GM23338 (cell line): ENCODE measurements at regions not wholly inside any gene's neighbourhood (a gene's known extent, or its start where the extent isn't known, plus 50 kb on each side); places are given as distances from the start of the nearest gene placed in this dataset.

Experiments
- ATAC-seq: fragments of 200-7000 bp; cut with Tn5 transposase; 3 replicates; pipeline ENCODE4 v1.9.1; 2020
- DNase-seq: peaks from one replicate; pipeline ENCODE4 v3.0.0-alpha.2; 2015; ENCODE audit warnings: low spot score
- H2AFZ ChIP-seq: fragments of 200-600 bp; sonication (generic); 2 replicates; pipeline ENCODE4 v1.8.0; 2016; ENCODE audit warnings: antibody characterized with exemption, mild to moderate bottlenecking, moderate library complexity
- H3F3A ChIP-seq: fragments of 200-600 bp; sonication (generic); replicated peaks from 2 replicates; pipeline ENCODE4 v1.8.0; 2017; ENCODE audit warnings: antibody characterized with exemption, mixed run types, low read depth
- H3K27ac ChIP-seq: fragments of 200-600 bp; sonication (generic); 2 replicates; pipeline ENCODE4 v1.6.1; 2016; ENCODE audit warnings: low read depth
- H3K27me3 ChIP-seq: fragments of 200-600 bp; sonication (generic); 2 replicates; pipeline ENCODE4 v1.8.0; 2016; ENCODE audit warnings: mild to moderate bottlenecking, mixed run types, moderate library complexity; ENCODE audit not compliant: insufficient read depth
- H3K36me3 ChIP-seq: fragments of 200-600 bp; sonication (generic); 2 replicates; pipeline ENCODE4 v1.8.0; 2016; ENCODE audit warnings: mild to moderate bottlenecking; ENCODE audit not compliant: insufficient read depth
- H3K4me1 ChIP-seq: fragments of 200-600 bp; sonication (generic); 2 replicates; pipeline ENCODE4 v1.8.0; 2016; ENCODE audit warnings: mild to moderate bottlenecking, moderate library complexity; ENCODE audit not compliant: insufficient read depth
- H3K4me2 ChIP-seq: fragments of 200-600 bp; sonication (generic); 2 replicates; pipeline ENCODE4 v1.7.1; 2017; ENCODE audit warnings: mixed run types
- H3K4me3 ChIP-seq: fragments of 200-600 bp; sonication (generic); 2 replicates; pipeline ENCODE4 v1.6.1; 2016; ENCODE audit warnings: mixed run types
- H3K79me2 ChIP-seq: fragments of 200-600 bp; sonication (generic); replicated peaks from 2 replicates; pipeline ENCODE4 v1.8.0; 2017; ENCODE audit warnings: mild to moderate bottlenecking; ENCODE audit not compliant: insufficient read depth
- H3K9me2 ChIP-seq: fragments of 200-600 bp; sonication (generic); 2 replicates; pipeline ENCODE4 v1.8.0; 2017; ENCODE audit not compliant: insufficient read depth
- H4K20me1 ChIP-seq: fragments of 200-600 bp; sonication (generic); replicated peaks from 2 replicates; pipeline ENCODE4 v1.8.0; 2017; ENCODE audit warnings: mild to moderate bottlenecking; ENCODE audit not compliant: insufficient read depth
- H3K27ac Mint-ChIP-seq: 2 replicates; pipeline ENCODE4 v1.8.0; 2020; ENCODE audit warnings: inconsistent platforms, mild to moderate bottlenecking, moderate library complexity, mixed read lengths
- H3K27me3 Mint-ChIP-seq: 3 replicates; pipeline ENCODE4 v1.8.0; 2022; ENCODE audit warnings: low read depth, mild to moderate bottlenecking, moderate library complexity, mixed read lengths, inconsistent platforms; ENCODE audit not compliant: insufficient read depth, poor library complexity
- H3K36me3 Mint-ChIP-seq: 3 replicates; pipeline ENCODE4 v1.8.0; 2021; ENCODE audit warnings: low read depth, mild to moderate bottlenecking, inconsistent platforms, moderate library complexity, mixed read lengths
- H3K4me1 Mint-ChIP-seq: 3 replicates; pipeline ENCODE4 v1.8.0; 2020; ENCODE audit warnings: mild to moderate bottlenecking, inconsistent platforms, mixed read lengths
- H3K4me3 Mint-ChIP-seq: 3 replicates; pipeline ENCODE4 v1.8.0; 2021; ENCODE audit warnings: moderate library complexity, mild to moderate bottlenecking, inconsistent platforms, mixed read lengths
- H3K9me3 Mint-ChIP-seq: 3 replicates; pipeline ENCODE4 v1.8.0; 2020; ENCODE audit warnings: moderate library complexity, mild to moderate bottlenecking, inconsistent platforms, mixed read lengths
- EZH2 ChIP-seq: fragments of 200-600 bp; sonication (generic); IDR thresholded peaks from one replicate; pipeline ENCODE4 v1.8.0; 2017; ENCODE audit warnings: antibody characterized with exemption, mild to moderate bottlenecking, low read depth; ENCODE audit not compliant: unreplicated experiment
- EZH2phosphoT487 ChIP-seq: fragments of 200-600 bp; sonication (generic); IDR thresholded peaks from one replicate; pipeline ENCODE4 v1.8.1; 2018; ENCODE audit warnings: antibody characterized with exemption; ENCODE audit not compliant: unreplicated experiment
- JUNB ChIP-seq: IDR thresholded peaks from one replicate; pipeline ENCODE4 v1.6.1; 2016; ENCODE audit warnings: antibody characterized with exemption; ENCODE audit not compliant: unreplicated experiment
- NANOG ChIP-seq: IDR thresholded peaks from 2 replicates; pipeline ENCODE4 v1.6.1; 2016; ENCODE audit warnings: antibody characterized with exemption, borderline replicate concordance
- POLR2AphosphoS5 ChIP-seq: IDR thresholded peaks from 2 replicates; pipeline ENCODE4 v1.6.1; 2016; ENCODE audit warnings: antibody characterized with exemption, low read depth
- STAT1 ChIP-seq: IDR thresholded peaks from one replicate; pipeline ENCODE4 v1.6.1; 2016; ENCODE audit warnings: antibody characterized with exemption; ENCODE audit not compliant: unreplicated experiment
- ZNF114 ChIP-seq: fragments of 250-450 bp; sonication (Bioruptor Pico); IDR thresholded peaks from 2 replicates; pipeline ENCODE4 v1.5.0; 2020; ENCODE audit warnings: mild to moderate bottlenecking, moderate library complexity
- ZNF331 ChIP-seq: fragments of 250-450 bp; sonication (Bioruptor Pico); IDR thresholded peaks from 2 replicates; pipeline ENCODE4 v1.5.0; 2020; ENCODE audit warnings: low read depth, mild to moderate bottlenecking, moderate library complexity
- TF ChIP-seq, protein P1 (sequence below), 2 experiments: fragments of 200-600 bp in 1 of 2; sonication (generic) in 1 of 2; conservative IDR thresholded peaks; 2 replicates each; pipeline versions ENCODE4 v1.5.1 to v1.6.1; 2016 to 2017; ENCODE audit warnings: antibody characterized with exemption in 2 of 2, low read depth in 2 of 2, mild to moderate bottlenecking in 2 of 2, moderate library complexity in 1 of 2
- TF ChIP-seq, protein P2 (sequence below): IDR thresholded peaks from one replicate; pipeline ENCODE4 v1.6.1; 2018; ENCODE audit warnings: antibody characterized with exemption; ENCODE audit not compliant: unreplicated experiment
- TF ChIP-seq, protein P3 (sequence below): IDR thresholded peaks from 2 replicates; pipeline ENCODE4 v1.6.1; 2016; ENCODE audit warnings: antibody characterized with exemption

DNA sequence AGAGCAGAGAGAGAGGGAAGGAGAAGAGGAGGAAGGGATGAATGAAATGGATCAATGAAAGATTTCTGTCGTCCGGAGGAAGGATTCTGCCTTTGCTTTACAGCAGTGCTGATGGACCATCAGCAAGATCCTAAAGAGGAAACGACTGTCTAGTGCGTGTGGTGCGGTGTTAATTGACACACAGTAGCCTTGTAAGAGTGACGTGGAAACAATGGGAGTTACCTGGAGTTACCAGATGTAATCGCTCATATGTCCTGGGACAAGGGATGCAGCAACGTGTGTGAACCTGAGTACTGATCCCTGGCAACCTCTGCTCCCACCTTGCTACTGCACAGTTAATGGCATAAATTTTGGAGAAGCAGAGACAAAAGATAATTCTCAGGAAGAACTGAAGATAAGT, 62.6 kb upstream of the TPRG1 start (continued):
- TF ChIP-seq, protein P1, sequence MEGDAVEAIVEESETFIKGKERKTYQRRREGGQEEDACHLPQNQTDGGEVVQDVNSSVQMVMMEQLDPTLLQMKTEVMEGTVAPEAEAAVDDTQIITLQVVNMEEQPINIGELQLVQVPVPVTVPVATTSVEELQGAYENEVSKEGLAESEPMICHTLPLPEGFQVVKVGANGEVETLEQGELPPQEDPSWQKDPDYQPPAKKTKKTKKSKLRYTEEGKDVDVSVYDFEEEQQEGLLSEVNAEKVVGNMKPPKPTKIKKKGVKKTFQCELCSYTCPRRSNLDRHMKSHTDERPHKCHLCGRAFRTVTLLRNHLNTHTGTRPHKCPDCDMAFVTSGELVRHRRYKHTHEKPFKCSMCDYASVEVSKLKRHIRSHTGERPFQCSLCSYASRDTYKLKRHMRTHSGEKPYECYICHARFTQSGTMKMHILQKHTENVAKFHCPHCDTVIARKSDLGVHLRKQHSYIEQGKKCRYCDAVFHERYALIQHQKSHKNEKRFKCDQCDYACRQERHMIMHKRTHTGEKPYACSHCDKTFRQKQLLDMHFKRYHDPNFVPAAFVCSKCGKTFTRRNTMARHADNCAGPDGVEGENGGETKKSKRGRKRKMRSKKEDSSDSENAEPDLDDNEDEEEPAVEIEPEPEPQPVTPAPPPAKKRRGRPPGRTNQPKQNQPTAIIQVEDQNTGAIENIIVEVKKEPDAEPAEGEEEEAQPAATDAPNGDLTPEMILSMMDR (conservative IDR thresholded peaks at IDR 0.05; ENCODE audit: low read depth in 2 of 2) = no peak
- TF ChIP-seq NANOG = no peak

DNA sequence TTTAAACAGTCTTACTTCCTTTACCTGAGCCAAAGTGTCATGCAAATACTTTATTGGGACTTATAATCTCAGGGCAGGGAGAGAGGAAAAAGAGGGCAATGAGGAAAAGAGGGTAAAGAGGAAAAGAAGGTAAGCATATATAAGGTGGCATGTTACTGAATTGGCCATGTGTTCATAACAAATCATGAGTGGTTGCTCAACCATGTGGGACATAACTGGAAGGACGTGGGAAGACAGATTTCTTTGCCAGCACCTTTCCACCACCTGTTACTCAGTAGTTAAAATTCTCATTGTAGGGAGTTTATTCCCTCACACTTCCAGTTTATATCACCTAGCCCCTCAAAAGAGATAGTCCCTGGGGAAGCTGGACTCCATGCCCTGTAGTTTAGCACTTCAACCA, 54.7 kb upstream of the TPRG1 start:
- H3K9me3 Mint-ChIP-seq = peaks cover 11% of the 10 kb centered on the region
- H3K4me2 ChIP-seq = no peak overlapping the region
- no peak overlapping the region for H3K4me3 ChIP-seq
- DNase-seq = no peak
- H3K27ac Mint-ChIP-seq = no peak overlapping the region
- H3F3A ChIP-seq = no peaks in the 10 kb centered on the region
- peaks cover 2% of the 10 kb centered on the region for H3K27me3 Mint-ChIP-seq
- no peaks in the 10 kb centered on the region; the same call in 1 of the 2 replicates for H3K4me1 ChIP-seq
- H3K27me3 ChIP-seq = no peaks in the 10 kb centered on the region
- H3K4me1 Mint-ChIP-seq = peaks cover 1% of the 10 kb centered on the region; the same call in 2 of the 3 replicates
- no peak overlapping the region for H3K4me3 Mint-ChIP-seq
- TF ChIP-seq STAT1 (no peak), JUNB (no peak), ZNF114 (CRISPR knock-in tag) (no peak), EZH2 (no peak), ZNF331 (CRISPR knock-in tag) (no peak), POLR2AphosphoS5 (no peak), EZH2phosphoT487 (no peak), NANOG (no peak)
- TF ChIP-seq, protein P2, sequence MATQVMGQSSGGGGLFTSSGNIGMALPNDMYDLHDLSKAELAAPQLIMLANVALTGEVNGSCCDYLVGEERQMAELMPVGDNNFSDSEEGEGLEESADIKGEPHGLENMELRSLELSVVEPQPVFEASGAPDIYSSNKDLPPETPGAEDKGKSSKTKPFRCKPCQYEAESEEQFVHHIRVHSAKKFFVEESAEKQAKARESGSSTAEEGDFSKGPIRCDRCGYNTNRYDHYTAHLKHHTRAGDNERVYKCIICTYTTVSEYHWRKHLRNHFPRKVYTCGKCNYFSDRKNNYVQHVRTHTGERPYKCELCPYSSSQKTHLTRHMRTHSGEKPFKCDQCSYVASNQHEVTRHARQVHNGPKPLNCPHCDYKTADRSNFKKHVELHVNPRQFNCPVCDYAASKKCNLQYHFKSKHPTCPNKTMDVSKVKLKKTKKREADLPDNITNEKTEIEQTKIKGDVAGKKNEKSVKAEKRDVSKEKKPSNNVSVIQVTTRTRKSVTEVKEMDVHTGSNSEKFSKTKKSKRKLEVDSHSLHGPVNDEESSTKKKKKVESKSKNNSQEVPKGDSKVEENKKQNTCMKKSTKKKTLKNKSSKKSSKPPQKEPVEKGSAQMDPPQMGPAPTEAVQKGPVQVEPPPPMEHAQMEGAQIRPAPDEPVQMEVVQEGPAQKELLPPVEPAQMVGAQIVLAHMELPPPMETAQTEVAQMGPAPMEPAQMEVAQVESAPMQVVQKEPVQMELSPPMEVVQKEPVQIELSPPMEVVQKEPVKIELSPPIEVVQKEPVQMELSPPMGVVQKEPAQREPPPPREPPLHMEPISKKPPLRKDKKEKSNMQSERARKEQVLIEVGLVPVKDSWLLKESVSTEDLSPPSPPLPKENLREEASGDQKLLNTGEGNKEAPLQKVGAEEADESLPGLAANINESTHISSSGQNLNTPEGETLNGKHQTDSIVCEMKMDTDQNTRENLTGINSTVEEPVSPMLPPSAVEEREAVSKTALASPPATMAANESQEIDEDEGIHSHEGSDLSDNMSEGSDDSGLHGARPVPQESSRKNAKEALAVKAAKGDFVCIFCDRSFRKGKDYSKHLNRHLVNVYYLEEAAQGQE = no peak
- TF ChIP-seq, protein P1 (conservative IDR thresholded peaks at IDR 0.05; ENCODE audit: low read depth in 2 of 2) = no peak
- TF ChIP-seq, protein P3, sequence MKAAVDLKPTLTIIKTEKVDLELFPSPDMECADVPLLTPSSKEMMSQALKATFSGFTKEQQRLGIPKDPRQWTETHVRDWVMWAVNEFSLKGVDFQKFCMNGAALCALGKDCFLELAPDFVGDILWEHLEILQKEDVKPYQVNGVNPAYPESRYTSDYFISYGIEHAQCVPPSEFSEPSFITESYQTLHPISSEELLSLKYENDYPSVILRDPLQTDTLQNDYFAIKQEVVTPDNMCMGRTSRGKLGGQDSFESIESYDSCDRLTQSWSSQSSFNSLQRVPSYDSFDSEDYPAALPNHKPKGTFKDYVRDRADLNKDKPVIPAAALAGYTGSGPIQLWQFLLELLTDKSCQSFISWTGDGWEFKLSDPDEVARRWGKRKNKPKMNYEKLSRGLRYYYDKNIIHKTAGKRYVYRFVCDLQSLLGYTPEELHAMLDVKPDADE = no peak
- H2AFZ ChIP-seq = no peak overlapping the region
- no peak overlapping the region for H3K27ac ChIP-seq
- H3K79me2 ChIP-seq = no peaks in the 10 kb centered on the region
- no peaks in the 10 kb centered on the region for H3K36me3 ChIP-seq
- peaks cover 7% of the 10 kb centered on the region; the same call in 1 of the 2 replicates for H3K9me2 ChIP-seq
- H4K20me1 ChIP-seq = no peaks in the 10 kb centered on the region
- ATAC-seq = no peak
- no peaks in the 10 kb centered on the region; the same call in 2 of the 3 replicates for H3K36me3 Mint-ChIP-seq
